SU-DHL-6 (cell line): ENCODE measurements at regions not wholly inside any gene's neighbourhood (a gene's known extent, or its start where the extent isn't known, plus 50 kb on each side); places are given as distances from the start of the nearest gene placed in this dataset.

Experiments used
- H2AFZ ChIP-seq: fragments of 200-600 bp; sonication (generic); 2 replicates; pipeline ENCODE4 v1.6.1; 2014; ENCODE audit warnings: low read depth, mild to moderate bottlenecking, moderate library complexity, mixed read lengths, antibody characterized with exemption, low read length; ENCODE audit not compliant: severe bottlenecking
- H3F3A ChIP-seq: fragments of 200-600 bp; shearing (Covaris generic); 2 replicates; pipeline ENCODE4 v1.6.0; 2016; ENCODE audit warnings: antibody characterized with exemption, mild to moderate bottlenecking; ENCODE audit not compliant: insufficient read depth
- H3K27ac ChIP-seq: fragments of 200-600 bp; sonication (generic); 2 replicates; pipeline ENCODE4 v1.5.1; 2016; ENCODE audit warnings: low read depth, mild to moderate bottlenecking, low read length, moderate library complexity, mixed read lengths
- H3K27me3 ChIP-seq: fragments of 200-600 bp; sonication (generic), shearing (Covaris generic); 2 replicates; pipeline ENCODE4 v1.6.0; 2014; ENCODE audit warnings: mild to moderate bottlenecking, low read length
- H3K36me3 ChIP-seq: fragments of 200-600 bp; sonication (generic); 2 replicates; pipeline ENCODE4 v1.6.1; 2014; ENCODE audit warnings: mild to moderate bottlenecking, low read length, mixed read lengths
- H3K4me2 ChIP-seq: fragments of 300-600, 200-600 bp; shearing (Covaris generic), sonication (generic); 2 replicates; pipeline ENCODE4 v1.6.0; 2014; ENCODE audit warnings: low read length, low read depth, mild to moderate bottlenecking; ENCODE audit not compliant: poor library complexity, severe bottlenecking
- H3K4me3 ChIP-seq: fragments of 200-600 bp; sonication (generic); 2 replicates; pipeline ENCODE4 v1.5.1; 2014; ENCODE audit warnings: antibody characterized with exemption, low read length, mild to moderate bottlenecking, mixed read lengths; ENCODE audit not compliant: insufficient read depth, poor library complexity, severe bottlenecking
- H3K79me2 ChIP-seq: fragments of 200-600 bp; sonication (generic); 2 replicates; pipeline ENCODE4 v1.6.1; 2014; ENCODE audit warnings: mild to moderate bottlenecking, low read length, moderate library complexity; ENCODE audit not compliant: insufficient read depth
- H3K9ac ChIP-seq: fragments of 200-600 bp; sonication (generic); 2 replicates; pipeline ENCODE4 v1.7.0; 2014; ENCODE audit warnings: mild to moderate bottlenecking, low read length
- H3K9me2 ChIP-seq: fragments of 200-600 bp; sonication (generic); replicated peaks from 2 replicates; pipeline ENCODE4 v1.6.1; 2014; ENCODE audit warnings: low read length; ENCODE audit not compliant: insufficient read depth
- H3K9me3 ChIP-seq: fragments of 200-600 bp; sonication (generic); 2 replicates; pipeline ENCODE4 v1.6.1; 2014; ENCODE audit warnings: low read length, mixed read lengths; ENCODE audit not compliant: insufficient read depth
- H4K20me1 ChIP-seq: fragments of 200-600 bp; sonication (generic); 2 replicates; pipeline ENCODE4 v1.6.1; 2014; ENCODE audit warnings: low read depth, mild to moderate bottlenecking, antibody characterized with exemption, low read length, moderate library complexity, mixed read lengths
- CTCF ChIP-seq: fragments of 200-600 bp; sonication (generic); IDR thresholded peaks from one replicate; pipeline ENCODE4 v1.5.1; 2017; ENCODE audit warnings: antibody characterized with exemption, mild to moderate bottlenecking, low read length, moderate library complexity; ENCODE audit not compliant: insufficient read depth, poor library complexity, severe bottlenecking
- EZH2phosphoT487 ChIP-seq: fragments of 200-600 bp; sonication (generic), shearing (Covaris generic); conservative IDR thresholded peaks from 2 replicates; pipeline ENCODE4 v1.6.1; 2018; ENCODE audit warnings: mild to moderate bottlenecking, antibody characterized with exemption, low read length, moderate library complexity, mixed read lengths

DNA sequence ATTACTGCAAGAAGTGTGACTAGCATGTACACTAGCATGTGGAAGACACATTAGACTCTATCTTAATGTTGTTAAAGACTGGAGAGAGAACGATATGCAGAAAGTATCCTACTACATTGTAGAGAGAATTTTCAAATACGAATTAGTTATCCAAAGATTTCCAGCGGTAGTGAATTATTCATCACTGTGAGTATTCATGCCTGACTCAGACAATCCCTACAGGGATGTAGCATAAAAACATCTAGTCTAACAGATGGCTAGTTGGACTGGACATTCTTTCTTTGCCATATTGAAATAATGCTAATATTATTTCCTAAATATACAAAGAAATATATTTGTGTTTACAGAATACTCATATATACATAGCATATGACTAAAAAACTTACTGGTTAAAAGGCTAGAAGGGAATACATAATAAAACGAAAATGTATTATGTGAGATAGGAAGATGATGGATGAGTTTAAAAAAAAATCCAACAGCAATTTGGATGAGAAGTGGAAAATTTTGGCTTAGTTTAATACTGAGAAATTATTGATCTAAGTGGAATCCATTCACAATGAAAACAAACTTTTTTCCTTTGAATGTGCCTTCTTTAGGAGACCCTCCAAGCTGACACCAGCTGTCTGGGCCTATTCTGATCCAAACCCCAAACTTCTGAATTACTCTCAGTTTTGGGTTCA, 580.7 kb downstream of the RFPL4B start:
- H4K20me1 ChIP-seq, result no peaks in the 10 kb centered on the region
- no peak overlapping the region for H2AFZ ChIP-seq
- H3K4me3 ChIP-seq, result no peak overlapping the region
- no peaks in the 10 kb centered on the region for H3K36me3 ChIP-seq
- no peak overlapping the region for H3K9ac ChIP-seq
- no peaks in the 10 kb centered on the region for H3K9me3 ChIP-seq
- no peaks in the 10 kb centered on the region for H3F3A ChIP-seq
- H3K27me3 ChIP-seq, result no peaks in the 10 kb centered on the region
- no peak overlapping the region for H3K27ac ChIP-seq
- no peak for TF ChIP-seq EZH2phosphoT487
- TF ChIP-seq CTCF, result no peak
- no peaks in the 10 kb centered on the region for H3K9me2 ChIP-seq
- no peak overlapping the region for H3K4me2 ChIP-seq
- no peaks in the 10 kb centered on the region for H3K79me2 ChIP-seq

- no peaks in the 10 kb centered on the region for H4K20me1 ChIP-seq
- H3K27ac ChIP-seq, result no peak overlapping the region
- no peak overlapping the region for H2AFZ ChIP-seq
- H3F3A ChIP-seq, result no peaks in the 10 kb centered on the region
- TF ChIP-seq EZH2phosphoT487 (no peak), CTCF (no peak)
- H3K36me3 ChIP-seq, result no peaks in the 10 kb centered on the region
- no peaks in the 10 kb centered on the region for H3K9me3 ChIP-seq
- no peak overlapping the region for H3K4me2 ChIP-seq
- H3K9ac ChIP-seq, result no peak overlapping the region
- H3K27me3 ChIP-seq, result no peaks in the 10 kb centered on the region
- no peaks in the 10 kb centered on the region for H3K9me2 ChIP-seq
- no peak overlapping the region for H3K4me3 ChIP-seq
- H3K79me2 ChIP-seq, result no peaks in the 10 kb centered on the region
Measured at GRCh38 chr6:112929641-112930040, 582.5 kb downstream of the RFPL4B start.

DNA sequence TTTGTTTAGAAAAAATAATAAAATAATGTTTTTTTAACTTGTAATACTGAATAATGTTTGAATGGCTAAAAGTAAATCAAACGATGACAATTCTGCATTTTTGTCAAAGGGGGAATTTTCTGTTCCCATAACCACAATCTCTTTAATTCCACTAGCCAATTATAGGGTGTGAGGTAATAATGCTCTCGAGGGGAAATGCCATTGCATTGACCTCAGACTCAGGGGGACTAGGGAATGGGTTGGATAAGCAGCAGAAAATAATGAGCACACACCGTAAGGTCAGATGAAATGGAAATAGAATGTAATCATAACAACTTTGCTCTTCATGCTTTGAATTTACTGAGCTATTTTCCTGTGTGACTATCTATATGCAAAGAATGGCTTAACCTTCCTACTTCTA, 584.7 kb downstream of the RFPL4B start:
- no peak overlapping the region for H2AFZ ChIP-seq
- no peak overlapping the region for H3K9ac ChIP-seq
- TF ChIP-seq EZH2phosphoT487 (no peak), CTCF (no peak)
- H4K20me1 ChIP-seq, result no peaks in the 10 kb centered on the region
- H3K36me3 ChIP-seq, result no peaks in the 10 kb centered on the region
- H3F3A ChIP-seq, result no peaks in the 10 kb centered on the region
- no peaks in the 10 kb centered on the region for H3K9me3 ChIP-seq
- no peaks in the 10 kb centered on the region for H3K79me2 ChIP-seq
- H3K4me2 ChIP-seq, result no peak overlapping the region
- H3K4me3 ChIP-seq, result no peak overlapping the region
- no peaks in the 10 kb centered on the region for H3K27me3 ChIP-seq
- no peaks in the 10 kb centered on the region for H3K9me2 ChIP-seq
- H3K27ac ChIP-seq, result no peak overlapping the region
